GM21825 (cell line): ENCODE measurements at regions not wholly inside any gene's neighbourhood (a gene's known extent, or its start where the extent isn't known, plus 50 kb on each side); places are given as distances from the start of the nearest gene placed in this dataset.

ENCODE experiments used
- ATAC-seq: cut with Tn5 transposase; IDR thresholded peaks from one replicate; pipeline ENCODE4 v1.9.1; 2021; ENCODE audit warnings: mild to moderate bottlenecking, moderate library complexity; ENCODE audit not compliant: unreplicated experiment

GRCh38 chr13:110826861-110827672 lies 87.8 kb downstream of the ANKRD10 start:
- ATAC-seq, result no peak
